HEK293T (cell line): ENCODE measurements at regions not wholly inside any gene's neighbourhood (a gene's known extent, or its start where the extent isn't known, plus 50 kb on each side); places are given as distances from the start of the nearest gene placed in this dataset.

Experiments used
- ARNT ChIP-seq: fragments of 450-650 bp; IDR thresholded peaks from 2 replicates; pipeline ENCODE4 v1.6.1; 2017; ENCODE audit warnings: mild to moderate bottlenecking
- BHLHE40 ChIP-seq: fragments of 450-650 bp; IDR thresholded peaks from 2 replicates; pipeline ENCODE4 v1.6.1; 2016; ENCODE audit warnings: mild to moderate bottlenecking, moderate library complexity, borderline replicate concordance
- CTBP1 ChIP-seq: fragments of 450-650 bp; IDR thresholded peaks from 2 replicates; pipeline ENCODE4 v1.6.1; 2016; ENCODE audit warnings: borderline replicate concordance
- ELF4 ChIP-seq: fragments of 450-650 bp; IDR thresholded peaks from 2 replicates; pipeline ENCODE4 v1.6.1; 2017; ENCODE audit warnings: antibody characterized with exemption
- FOXA1 ChIP-seq: fragments of 450-650 bp; IDR thresholded peaks from 2 replicates; pipeline ENCODE4 v1.6.1; 2016; ENCODE audit warnings: mild to moderate bottlenecking
- FOXK2 ChIP-seq: fragments of 450-650 bp; IDR thresholded peaks from 2 replicates; pipeline ENCODE4 v1.6.1; 2016; ENCODE audit warnings: mild to moderate bottlenecking
- FOXM1 ChIP-seq: fragments of 450-650 bp; IDR thresholded peaks from 2 replicates; pipeline ENCODE4 v1.6.1; 2017; ENCODE audit warnings: mild to moderate bottlenecking, borderline replicate concordance
- HDGF ChIP-seq: fragments of 450-650 bp; IDR thresholded peaks from 2 replicates; pipeline ENCODE4 v1.6.1; 2017; ENCODE audit warnings: antibody characterized with exemption, borderline replicate concordance
- LEF1 ChIP-seq: fragments of 450-650 bp; IDR thresholded peaks from 2 replicates; pipeline ENCODE4 v1.6.1; 2017; ENCODE audit warnings: mild to moderate bottlenecking, borderline replicate concordance
- NFRKB ChIP-seq: fragments of 450-650 bp; IDR thresholded peaks from 2 replicates; pipeline ENCODE4 v1.6.1; 2016; ENCODE audit warnings: mild to moderate bottlenecking, moderate library complexity
- SP1 ChIP-seq: fragments of 450-650 bp; IDR thresholded peaks from 2 replicates; pipeline ENCODE4 v1.6.1; 2017
- ZNF384 ChIP-seq: fragments of 450-650 bp; IDR thresholded peaks from 2 replicates; pipeline ENCODE4 v1.6.1; 2016

DNA sequence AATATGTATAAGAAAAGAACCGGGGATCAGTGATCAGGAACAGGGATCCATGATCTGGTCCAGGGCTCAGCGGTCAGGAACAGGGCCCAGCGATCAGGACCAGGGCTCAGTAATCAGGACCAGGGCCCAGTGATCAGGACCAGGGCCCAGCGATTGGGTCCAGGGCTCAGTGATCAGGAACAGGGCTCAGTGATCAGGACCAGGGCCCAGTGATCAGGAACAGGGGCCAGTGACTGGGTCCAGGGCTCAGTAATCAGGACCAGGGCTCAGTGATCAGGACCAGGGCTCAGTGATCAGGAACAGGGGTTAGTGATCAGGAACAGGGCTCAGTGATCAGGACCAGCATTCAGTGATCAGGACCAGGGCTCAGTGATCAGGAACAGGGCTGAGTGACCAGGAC, 56.3 kb downstream of the TMEM121 start:
- TF ChIP-seq CTBP1 (no peak), FOXA1 (no peak), FOXM1 (no peak), HDGF (no peak), ARNT (no peak), BHLHE40 (no peak), SP1 (no peak), ZNF384 (no peak), ELF4 (no peak), FOXK2 (no peak), LEF1 (no peak), NFRKB (no peak)
